Right lobe of liver (tissue), 6 donors: ENCODE measurements at regions not wholly inside any gene's neighbourhood (a gene's known extent, or its start where the extent isn't known, plus 50 kb on each side); places are given as distances from the start of the nearest gene placed in this dataset.

ENCODE experiments used
- ATAC-seq, 4 donors: fragments of 200-7000 bp; cut with Tn5 transposase; one replicate each; pipeline ENCODE4 v1.9.1; 2020; ENCODE audit warnings: mild to moderate bottlenecking in 4 of 4, moderate library complexity in 4 of 4
- DNase-seq, 3 donors: peaks; one replicate each; pipeline ENCODE4 v3.0.0-alpha.2; 2020
- H3K27ac ChIP-seq, 3 donors: fragments of 200-600 bp; one replicate each; pipeline ENCODE4 v1.8.0; 2022
- H3K27me3 ChIP-seq, 2 donors: fragments of 200-600 bp; one replicate each; pipeline ENCODE4 v1.8.0; 2022
- H3K36me3 ChIP-seq, 4 donors: fragments of 200-600 bp; sonication (generic) in 1 of 4; one replicate each; pipeline versions ENCODE4 v1.5.1 to v1.8.0; 2017 to 2022; ENCODE audit warnings: control low read depth in 1 of 4
- H3K4me1 ChIP-seq, 4 donors: fragments of 200-600 bp; sonication (generic) in 1 of 4; one replicate each; pipeline versions ENCODE4 v1.5.1 to v1.8.0; 2017 to 2022; ENCODE audit warnings: control low read depth in 1 of 4
- H3K4me3 ChIP-seq, 3 donors: fragments of 200-600 bp; one replicate each; pipeline ENCODE4 v1.8.0; 2022
- H3K9me3 ChIP-seq, 4 donors: fragments of 200-600 bp; sonication (generic) in 1 of 4; one replicate each; pipeline versions ENCODE4 v1.5.1 to v1.8.0; 2017 to 2022; ENCODE audit warnings: control low read depth in 1 of 4
- CTCF ChIP-seq, 4 donors: fragments of 200-600 bp in 3 of 4; fragments of 450-650 bp in 1 of 4; IDR thresholded peaks; one replicate each; pipeline versions ENCODE4 v1.5.1 to v1.8.0; 2016 to 2022; ENCODE audit warnings: antibody characterized with exemption in 4 of 4, mild to moderate bottlenecking in 2 of 4
- POLR2A ChIP-seq: fragments of 450-650 bp; IDR thresholded peaks from one replicate; pipeline ENCODE4 v1.6.1; 2017; ENCODE audit warnings: antibody characterized with exemption, mild to moderate bottlenecking
- WGBS: methylation state at CpG from one replicate; pipeline ENCODE4 v1.1.6; 2018; ENCODE audit warnings: low coverage, low lambda C conversion rate; ENCODE audit not compliant: insufficient coverage; ENCODE audit errors: missing lambda C conversion rate; 5-methylcytosine and 5-hydroxymethylcytosine counted together
- intact Hi-C, 2 donors: fragments of 100-400 bp; cut with DNase I; formaldehyde crosslinking; loops; one replicate each; pipeline versions ENCODE4 v1.11.2 to v1.14.1; 2022
- donor health status: DM: no; HTN: yes; CAD: no.
- donor health status: DM: no; HTN: no; CAD: no.
- donor health status: DM: no; HTN: no; CAD: no.
- donor health status: DM: no; HTN: yes; CAD: no.
- donor health status: DM: no; HTN: yes; CAD: no.

GRCh38 chr10:44233561-44234482, 151.1 kb downstream of the CXCL12 start:
- DNase-seq (no peak), ATAC-seq (no peak)
- intact Hi-C loops: no loop called here
- no peaks in the 10 kb centered on the region for H3K9me3 ChIP-seq
- H3K27me3 ChIP-seq: no peaks in the 10 kb centered on the region
- no peaks in the 10 kb centered on the region for H3K36me3 ChIP-seq
- WGBS: 65% methylated on average over 12 of the region's 23 CpGs
- no peak for TF ChIP-seq CTCF (IDR thresholded peaks at IDR 0.05)
- TF ChIP-seq POLR2A: no peak
- H3K27ac ChIP-seq: no peak overlapping the region
- H3K4me1 ChIP-seq: peaks cover 0 to 21% (median 5%) of the 10 kb centered on the region in 4 donors
- no peak overlapping the region for H3K4me3 ChIP-seq

DNA sequence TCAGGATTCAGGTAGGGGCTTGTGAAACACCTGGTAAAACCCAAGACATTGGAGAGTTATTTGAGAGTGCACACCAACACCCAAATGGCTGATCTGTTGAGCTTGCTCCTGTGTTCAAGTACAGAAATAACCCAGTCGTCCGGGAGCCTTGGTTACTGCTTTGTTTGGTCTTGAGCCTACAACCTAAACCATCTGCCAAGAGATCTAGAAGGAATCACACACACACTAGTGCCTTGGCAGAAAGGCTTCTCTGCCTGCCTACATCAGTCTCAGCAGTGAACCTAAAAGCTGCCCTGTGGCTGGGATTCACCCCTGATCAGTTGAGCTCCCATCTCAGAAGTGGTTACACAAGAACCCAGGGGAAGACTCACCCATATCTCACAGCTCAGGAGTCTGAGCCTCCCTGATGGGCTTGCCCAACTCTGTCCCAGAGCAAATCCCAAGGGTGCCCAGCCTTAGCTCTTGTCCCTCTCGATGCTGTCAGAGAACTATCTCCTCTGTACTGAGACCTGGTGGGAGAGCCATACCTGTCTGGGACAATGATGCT, 167.6 kb downstream of the CXCL12 start:
- no peaks in the 10 kb centered on the region for H3K4me1 ChIP-seq
- no peaks in the 10 kb centered on the region for H3K9me3 ChIP-seq
- H3K4me3 ChIP-seq: no peak overlapping the region
- TF ChIP-seq POLR2A (no peak), CTCF (IDR thresholded peaks at IDR 0.05) (no peak)
- intact Hi-C loops: no loop called here
- WGBS: no CpG with 5 or more reads among the region's 3 CpGs
- no peaks in the 10 kb centered on the region for H3K36me3 ChIP-seq
- no peak for DNase-seq
- no peaks in the 10 kb centered on the region for H3K27me3 ChIP-seq
- ATAC-seq: no peak
- H3K27ac ChIP-seq: no peak overlapping the region

GRCh38 chr10:44216073-44216472, 168.8 kb downstream of the CXCL12 start:
- intact Hi-C loops: no loop called here
- no peak overlapping the region for H3K27ac ChIP-seq
- ATAC-seq: no peak

DNA sequence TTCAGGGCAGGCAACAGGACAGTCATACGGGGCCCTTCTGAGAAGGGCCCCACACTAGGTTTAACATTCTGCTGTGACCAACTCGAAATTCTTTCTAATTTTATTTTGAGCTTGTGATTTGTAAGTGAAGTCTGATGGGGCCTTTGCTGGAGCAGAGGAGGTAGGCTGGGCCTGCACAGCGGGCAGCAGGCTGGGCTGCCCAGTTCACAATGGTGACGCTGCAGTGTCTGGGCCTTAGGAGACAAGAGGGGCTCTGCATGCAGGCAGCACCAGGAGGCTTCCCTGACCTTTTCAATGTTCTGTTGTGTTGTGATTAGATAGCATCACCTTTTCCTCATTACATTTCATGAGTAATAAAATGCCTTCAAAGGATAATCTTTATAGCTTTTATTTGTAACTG, 175.1 kb downstream of the CXCL12 start:
- TF ChIP-seq CTCF (IDR thresholded peaks at IDR 0.05): no peak
- TF ChIP-seq POLR2A: no peak
- ATAC-seq (no peak), DNase-seq (no peak)
- H3K4me3 ChIP-seq: no peak overlapping the region
- intact Hi-C loops: no loop called here
- no peaks in the 10 kb centered on the region for H3K9me3 ChIP-seq
- WGBS: 43% methylated on average over 3 of the region's 4 CpGs
- H3K36me3 ChIP-seq: no peaks in the 10 kb centered on the region
- H3K4me1 ChIP-seq: no peaks in the 10 kb centered on the region
- H3K27me3 ChIP-seq: no peaks in the 10 kb centered on the region
- no peak overlapping the region for H3K27ac ChIP-seq

More at GRCh38 chr10:44216073-44216472, 168.8 kb downstream of the CXCL12 start:
- DNase-seq: no peak
- TF ChIP-seq CTCF (IDR thresholded peaks at IDR 0.05) (no peak), POLR2A (no peak)
- no peaks in the 10 kb centered on the region for H3K9me3 ChIP-seq
- H3K36me3 ChIP-seq: no peaks in the 10 kb centered on the region
- WGBS: 67% methylated on average over 2 of the region's 2 CpGs
- H3K4me3 ChIP-seq: no peak overlapping the region
- no peaks in the 10 kb centered on the region for H3K4me1 ChIP-seq
- H3K27me3 ChIP-seq: no peaks in the 10 kb centered on the region
